ENCODE measurements at regions not wholly inside any gene's neighbourhood (a gene's known extent, or its start where the extent isn't known, plus 50 kb on each side); places are given as distances from the start of the nearest gene placed in this dataset.

GRCh38 chr2:143875295-143876233 lies 644.4 kb downstream of the ZEB2 start:
- TF ChIP-seq CTCF (IDR thresholded peaks at IDR 0.05), result no peak

- no peak for TF ChIP-seq CTCF (IDR thresholded peaks at IDR 0.05)
Measured at GRCh38 chr2:143873886-143874285, 646.0 kb downstream of the ZEB2 start.

- TF ChIP-seq CTCF (IDR thresholded peaks at IDR 0.05), result no peak
Measured at GRCh38 chr2:143870696-143871095, 649.2 kb downstream of the ZEB2 start.

GRCh38 chr2:143856978-143857377 lies 662.9 kb downstream of the ZEB2 start:
- TF ChIP-seq CTCF (IDR thresholded peaks at IDR 0.05), result no peak

GRCh38 chr2:143852759-143853158 lies 667.2 kb downstream of the ZEB2 start:
- TF ChIP-seq CTCF (IDR thresholded peaks at IDR 0.05), result no peak

- TF ChIP-seq CTCF (IDR thresholded peaks at IDR 0.05), result no peak
Measured at GRCh38 chr2:143850084-143850483, 669.8 kb downstream of the ZEB2 start.

- no peak for TF ChIP-seq CTCF (IDR thresholded peaks at IDR 0.05)
Measured at GRCh38 chr2:143847257-143847656, 672.7 kb downstream of the ZEB2 start.
